Calu3 (cell line): ENCODE measurements at regions not wholly inside any gene's neighbourhood (a gene's known extent, or its start where the extent isn't known, plus 50 kb on each side); places are given as distances from the start of the nearest gene placed in this dataset.

Experiments used
- BruUV-seq: library from RNA; stranded (reverse); fragments of 400-500 nt; replicated peaks from 2 replicates; lab custom pipeline; 2021; lab: Mats Ljungman, UMichigan
- CTCF ChIA-PET: fragments of 300-600 bp; sonication (Branson Sonifier 250); formaldehyde crosslinking; loops from one replicate; lab custom pipeline; 2022; ENCODE audit warnings: antibody characterized with exemption; lab: Charles Lee
- DNase-seq: peaks from one replicate; pipeline ENCODE4 v3.0.0; 2022
- H3K27ac Mint-ChIP-seq: one replicate; pipeline ENCODE4 v1.8.0; 2022; ENCODE audit warnings: mixed read lengths; ENCODE audit not compliant: unreplicated experiment
- H3K27me3 Mint-ChIP-seq: one replicate; pipeline ENCODE4 v1.8.0; 2022; ENCODE audit warnings: mixed read lengths; ENCODE audit not compliant: unreplicated experiment
- H3K36me3 Mint-ChIP-seq: one replicate; pipeline ENCODE4 v1.8.0; 2022; ENCODE audit warnings: mild to moderate bottlenecking, moderate library complexity, mixed read lengths; ENCODE audit not compliant: insufficient read depth, unreplicated experiment
- H3K4me1 Mint-ChIP-seq: one replicate; pipeline ENCODE4 v1.8.0; 2022; ENCODE audit warnings: mild to moderate bottlenecking, low read depth, mixed read lengths; ENCODE audit not compliant: unreplicated experiment
- H3K4me3 Mint-ChIP-seq: one replicate; pipeline ENCODE4 v1.8.0; 2022; ENCODE audit warnings: mild to moderate bottlenecking, low read depth, moderate library complexity, mixed read lengths; ENCODE audit not compliant: unreplicated experiment
- H3K9me3 Mint-ChIP-seq: one replicate; pipeline ENCODE4 v1.8.0; 2022; ENCODE audit warnings: low read depth, mixed read lengths; ENCODE audit not compliant: unreplicated experiment
- CTCF ChIP-seq: fragments of 200-600 bp; IDR thresholded peaks from one replicate; pipeline ENCODE4 v1.8.0; 2022; ENCODE audit warnings: antibody characterized with exemption; ENCODE audit not compliant: unreplicated experiment
- intact Hi-C: fragments of 100-400 bp; cut with micrococcal nuclease; formaldehyde crosslinking; loops from one replicate; pipeline ENCODE4 v1.10.0; 2022; ENCODE audit not compliant: unreplicated experiment

GRCh38 chr6:96725296-96725695 lies 112.0 kb downstream of the GPR63 start:
- no peaks in the 10 kb centered on the region for H3K9me3 Mint-ChIP-seq
- DNase-seq: no peak
- H3K4me3 Mint-ChIP-seq: no peak overlapping the region
- H3K36me3 Mint-ChIP-seq: no peaks in the 10 kb centered on the region
- intact Hi-C loops: no loop called here
- no peak overlapping the region for H3K27ac Mint-ChIP-seq
- H3K4me1 Mint-ChIP-seq: no peaks in the 10 kb centered on the region
- CTCF ChIA-PET: no interaction called here
- no TSS peak for BruUV-seq
- no peak for TF ChIP-seq CTCF
- H3K27me3 Mint-ChIP-seq: no peaks in the 10 kb centered on the region

- Mint-ChIP-seq H3K27ac (no peak overlapping the region), H3K36me3 (no peaks in the 10 kb centered on the region), H3K4me3 (no peak overlapping the region), H3K9me3 (no peaks in the 10 kb centered on the region), H3K27me3 (no peaks in the 10 kb centered on the region), H3K4me1 (no peaks in the 10 kb centered on the region)
- no peak for DNase-seq
- BruUV-seq: no TSS peak
- intact Hi-C loops: no loop called here
- TF ChIP-seq CTCF: no peak
- CTCF ChIA-PET: no interaction called here
Observed at GRCh38 chr6:96724641-96725040, 112.6 kb downstream of the GPR63 start.

GRCh38 chr6:96723362-96723761 lies 113.9 kb downstream of the GPR63 start:
- Mint-ChIP-seq H3K36me3 (no peaks in the 10 kb centered on the region), H3K27me3 (no peaks in the 10 kb centered on the region), H3K4me3 (no peak overlapping the region), H3K4me1 (no peaks in the 10 kb centered on the region), H3K27ac (no peak overlapping the region), H3K9me3 (no peaks in the 10 kb centered on the region)
- no peak for DNase-seq
- BruUV-seq: no TSS peak
- TF ChIP-seq CTCF: no peak
- CTCF ChIA-PET: no interaction called here
- intact Hi-C loops: no loop called here

- CTCF ChIA-PET: no interaction called here
- no peak for TF ChIP-seq CTCF
Observed at GRCh38 chr6:96721227-96721626, 116.0 kb downstream of the GPR63 start.

More at GRCh38 chr6:96721227-96721626, 116.0 kb downstream of the GPR63 start:
- Mint-ChIP-seq H3K4me1 (no peaks in the 10 kb centered on the region), H3K9me3 (no peaks in the 10 kb centered on the region), H3K36me3 (no peaks in the 10 kb centered on the region), H3K27ac (no peak overlapping the region), H3K27me3 (no peaks in the 10 kb centered on the region), H3K4me3 (no peak overlapping the region)
- intact Hi-C loops: no loop called here
- BruUV-seq: no TSS peak
- DNase-seq: no peak
